Natural killer cell (primary cell): ENCODE measurements at regions not wholly inside any gene's neighbourhood (a gene's known extent, or its start where the extent isn't known, plus 50 kb on each side); places are given as distances from the start of the nearest gene placed in this dataset.

ENCODE experiments used
- ATAC-seq, 3 donors: fragments of 150-1000 bp in 2 of 3; fragments of 200-7000 bp in 1 of 3; cut with Tn5 transposase; 1 replicate in 1 of 3; 2 replicates in 2 of 3; pipeline ENCODE4 v1.10.0; 2021; ENCODE audit warnings: mild to moderate bottlenecking in 2 of 3, moderate library complexity in 2 of 3
- DNase-seq, 2 donors: peaks; one replicate each; pipeline versions ENCODE4 v3.0.0 to v3.0.0-alpha.2; 2013 to 2021; ENCODE audit warnings: mixed read lengths in 1 of 2
- H3K27ac ChIP-seq: one replicate; pipeline ENCODE4 v1.5.1; 2013; ENCODE audit warnings: mild to moderate bottlenecking, low read length
- H3K27me3 ChIP-seq: one replicate; pipeline ENCODE4 v1.6.1; 2013; ENCODE audit warnings: low read length; ENCODE audit not compliant: control insufficient read depth, insufficient read depth
- H3K36me3 ChIP-seq: one replicate; pipeline ENCODE4 v1.6.1; 2013; ENCODE audit warnings: low read length; ENCODE audit not compliant: control insufficient read depth, insufficient read depth
- H3K4me1 ChIP-seq: one replicate; pipeline ENCODE4 v1.6.1; 2013; ENCODE audit warnings: low read length; ENCODE audit not compliant: control insufficient read depth, insufficient read depth
- H3K4me3 ChIP-seq: one replicate; pipeline ENCODE4 v1.5.1; 2013; ENCODE audit warnings: low read length
- H3K9me3 ChIP-seq: one replicate; pipeline ENCODE4 v1.6.1; 2013; ENCODE audit warnings: low read length; ENCODE audit not compliant: control insufficient read depth, insufficient read depth
- H3K27ac Mint-ChIP-seq, 2 donors: one replicate each; pipeline ENCODE4 v1.8.0; 2022; ENCODE audit warnings: mild to moderate bottlenecking in 2 of 2, mixed read lengths in 2 of 2, moderate library complexity in 1 of 2
- H3K27me3 Mint-ChIP-seq, 2 donors: one replicate each; pipeline ENCODE4 v1.8.0; 2022; ENCODE audit warnings: low read depth in 2 of 2, mixed read lengths in 2 of 2
- H3K36me3 Mint-ChIP-seq: one replicate; pipeline ENCODE4 v1.8.0; 2022; ENCODE audit warnings: mixed read lengths
- H3K4me1 Mint-ChIP-seq, 2 donors: one replicate each; pipeline ENCODE4 v1.8.0; 2022; ENCODE audit warnings: mixed read lengths in 2 of 2
- H3K4me3 Mint-ChIP-seq: one replicate; pipeline ENCODE4 v1.8.0; 2022; ENCODE audit warnings: mild to moderate bottlenecking, moderate library complexity, mixed read lengths
- H3K9me3 Mint-ChIP-seq, 2 donors: one replicate each; pipeline ENCODE4 v1.8.0; 2022; ENCODE audit warnings: mixed read lengths in 2 of 2
- WGBS: methylation state at CpG from one replicate; pipeline ENCODE4 v1.1.7; 2013; ENCODE audit warnings: missing lambda C conversion rate; ENCODE audit not compliant: insufficient coverage; 5-methylcytosine and 5-hydroxymethylcytosine counted together
- intact Hi-C: fragments of 100-400 bp; cut with micrococcal nuclease; formaldehyde crosslinking; loops from one replicate; pipeline ENCODE4 v1.14.2; 2022
- TF ChIP-seq, protein P1 (sequence below): fragments of 200-600 bp; IDR thresholded peaks from one replicate; pipeline ENCODE4 v1.8.0; 2022; ENCODE audit warnings: antibody characterized with exemption

- TF ChIP-seq, protein P1, sequence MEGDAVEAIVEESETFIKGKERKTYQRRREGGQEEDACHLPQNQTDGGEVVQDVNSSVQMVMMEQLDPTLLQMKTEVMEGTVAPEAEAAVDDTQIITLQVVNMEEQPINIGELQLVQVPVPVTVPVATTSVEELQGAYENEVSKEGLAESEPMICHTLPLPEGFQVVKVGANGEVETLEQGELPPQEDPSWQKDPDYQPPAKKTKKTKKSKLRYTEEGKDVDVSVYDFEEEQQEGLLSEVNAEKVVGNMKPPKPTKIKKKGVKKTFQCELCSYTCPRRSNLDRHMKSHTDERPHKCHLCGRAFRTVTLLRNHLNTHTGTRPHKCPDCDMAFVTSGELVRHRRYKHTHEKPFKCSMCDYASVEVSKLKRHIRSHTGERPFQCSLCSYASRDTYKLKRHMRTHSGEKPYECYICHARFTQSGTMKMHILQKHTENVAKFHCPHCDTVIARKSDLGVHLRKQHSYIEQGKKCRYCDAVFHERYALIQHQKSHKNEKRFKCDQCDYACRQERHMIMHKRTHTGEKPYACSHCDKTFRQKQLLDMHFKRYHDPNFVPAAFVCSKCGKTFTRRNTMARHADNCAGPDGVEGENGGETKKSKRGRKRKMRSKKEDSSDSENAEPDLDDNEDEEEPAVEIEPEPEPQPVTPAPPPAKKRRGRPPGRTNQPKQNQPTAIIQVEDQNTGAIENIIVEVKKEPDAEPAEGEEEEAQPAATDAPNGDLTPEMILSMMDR, result no peak
- DNase-seq (no peak), ATAC-seq (no peak)
- Histone ChIP-seq H3K4me1 (no peaks in the 10 kb centered on the region), H3K27me3 (no peaks in the 10 kb centered on the region), H3K27ac (no peak overlapping the region), H3K4me3 (no peak overlapping the region), H3K9me3 (no peaks in the 10 kb centered on the region), H3K36me3 (no peaks in the 10 kb centered on the region)
- Mint-ChIP-seq H3K27ac (no peak overlapping the region), H3K36me3 (no peaks in the 10 kb centered on the region), H3K4me3 (no peak overlapping the region), H3K27me3 (peaks cover 0 to 6% of the 10 kb centered on the region in 2 donors), H3K4me1 (peaks cover 0 to 10% of the 10 kb centered on the region in 2 donors), H3K9me3 (no peaks in the 10 kb centered on the region)
- WGBS, result 76% methylated on average over 5 of the region's 6 CpGs
- intact Hi-C loops, result no loop called here
Measured at GRCh38 chr10:3401491-3401938, 228.9 kb upstream of the PITRM1 start.

DNA sequence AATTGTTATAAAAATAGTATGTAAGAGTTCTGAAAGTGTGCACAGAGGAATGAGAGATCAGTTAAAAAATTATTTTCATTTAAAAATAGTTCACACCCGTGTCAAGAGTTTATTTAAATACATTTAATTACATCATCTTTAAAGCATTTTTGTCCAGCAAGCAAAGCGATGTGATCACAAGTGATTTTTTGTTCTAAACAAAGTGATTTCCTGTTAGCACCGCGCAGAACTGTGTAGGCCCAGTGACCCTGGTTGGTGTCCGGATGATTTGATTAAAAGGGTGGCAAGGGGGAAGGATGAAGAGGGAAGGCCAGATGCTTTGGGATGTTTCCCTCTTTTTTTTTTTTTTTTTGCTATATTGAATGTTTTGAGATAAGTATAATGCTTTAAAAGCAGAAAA, 227.8 kb upstream of the PITRM1 start:
- peaks cover 0 to 6% of the 10 kb centered on the region in 2 donors for H3K27me3 Mint-ChIP-seq
- H3K4me1 Mint-ChIP-seq, result peaks cover 0 to 10% of the 10 kb centered on the region in 2 donors
- no peaks in the 10 kb centered on the region for H3K36me3 Mint-ChIP-seq
- TF ChIP-seq, protein P1, result no peak
- Histone ChIP-seq H3K9me3 (no peaks in the 10 kb centered on the region), H3K4me1 (no peaks in the 10 kb centered on the region), H3K27ac (no peak overlapping the region), H3K27me3 (no peaks in the 10 kb centered on the region), H3K36me3 (no peaks in the 10 kb centered on the region), H3K4me3 (no peak overlapping the region)
- ATAC-seq (no peak), DNase-seq (no peak)
- intact Hi-C loops, result no loop called here
- H3K9me3 Mint-ChIP-seq, result no peaks in the 10 kb centered on the region
- WGBS, result 96% methylated on average over 4 of the region's 5 CpGs
- H3K4me3 Mint-ChIP-seq, result no peak overlapping the region
- no peak overlapping the region for H3K27ac Mint-ChIP-seq

DNA sequence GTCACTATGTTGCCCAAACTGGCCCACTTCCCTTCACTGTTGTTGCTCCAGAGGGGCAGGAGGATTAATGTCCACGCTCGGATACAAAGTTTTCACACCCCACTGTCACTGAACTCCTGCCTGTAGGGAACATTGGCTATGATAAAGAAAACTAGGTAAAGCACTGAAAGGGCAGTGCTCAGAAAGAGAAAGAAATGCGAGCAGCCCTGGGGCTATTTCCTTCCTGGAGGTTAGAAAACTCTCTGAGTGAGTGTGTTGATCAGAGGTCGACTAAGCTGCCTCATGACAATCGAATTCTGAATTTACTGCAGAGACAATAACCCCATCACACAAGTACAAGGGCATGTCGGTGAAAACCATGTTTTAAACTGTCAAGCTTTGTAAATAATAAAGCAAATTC, 227.2 kb upstream of the PITRM1 start:
- Mint-ChIP-seq H3K4me3 (no peak overlapping the region), H3K27me3 (peaks cover 0 to 6% of the 10 kb centered on the region in 2 donors), H3K4me1 (peaks cover 0 to 10% of the 10 kb centered on the region in 2 donors), H3K27ac (no peak overlapping the region), H3K9me3 (no peaks in the 10 kb centered on the region), H3K36me3 (no peaks in the 10 kb centered on the region)
- intact Hi-C loops, result no loop called here
- H3K27me3 ChIP-seq, result no peaks in the 10 kb centered on the region
- no peak overlapping the region for H3K27ac ChIP-seq
- DNase-seq (no peak), ATAC-seq (no peak)
- H3K4me3 ChIP-seq, result no peak overlapping the region
- no peaks in the 10 kb centered on the region for H3K4me1 ChIP-seq
- H3K36me3 ChIP-seq, result no peaks in the 10 kb centered on the region
- 21% methylated on average over 3 of the region's 6 CpGs for WGBS
- TF ChIP-seq, protein P1, result no peak
- no peaks in the 10 kb centered on the region for H3K9me3 ChIP-seq
